ENCODE measurements at regions not wholly inside any gene's neighbourhood (a gene's known extent, or its start where the extent isn't known, plus 50 kb on each side); places are given as distances from the start of the nearest gene placed in this dataset.

DNA sequence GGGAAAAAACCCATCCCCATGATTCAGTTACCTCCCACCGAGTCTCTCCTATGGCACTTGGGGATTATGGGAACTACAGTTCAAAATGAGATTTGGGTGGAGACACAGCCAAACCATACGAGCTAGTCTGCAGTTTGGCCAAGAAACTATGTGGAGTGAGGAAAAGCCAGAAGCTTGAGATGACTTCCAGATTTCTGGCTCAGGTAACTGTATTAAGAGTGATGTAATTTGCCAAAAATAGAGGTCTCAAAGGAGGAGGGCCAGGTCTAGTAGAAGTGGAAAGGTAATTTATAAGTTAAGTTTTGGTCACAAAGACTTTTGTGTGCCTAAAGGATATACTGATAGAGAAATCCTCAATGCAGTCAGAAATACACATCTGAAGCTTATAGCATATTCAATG lies 279.7 kb upstream of the MGMT start:
- no peak for TF ChIP-seq CTCF (IDR thresholded peaks at IDR 0.05; ENCODE audit: low read depth, low read length, poor library complexity, severe bottlenecking)
- TF ChIP-seq EZH2phosphoT487 (IDR thresholded peaks at IDR 0.05; ENCODE audit: borderline replicate concordance, low read length) = no peak

Measured in DOHH2 (cell line).